ENCODE measurements at regions not wholly inside any gene's neighbourhood (a gene's known extent, or its start where the extent isn't known, plus 50 kb on each side); places are given as distances from the start of the nearest gene placed in this dataset.
"Not testable (repeated sequence)": the region's sequence is repeated elsewhere in the genome, so short reads cannot be mapped to it uniquely, and the experiment has no call there.

GRCh38 chr6:97459535-97459934 is 176.5 kb upstream of the MMS22L start:
- no peak for DNase-seq

- DNase-seq, result no peak
Measured at GRCh38 chr6:97459986-97460385, 177.0 kb upstream of the MMS22L start.

- no peak for DNase-seq
Measured at GRCh38 chr6:97460394-97461080, 177.5 kb upstream of the MMS22L start.

GRCh38 chr6:97461218-97461617 is 178.2 kb upstream of the MMS22L start:
- DNase-seq, result no peak

GRCh38 chr6:97462031-97462430 is 179.0 kb upstream of the MMS22L start:
- DNase-seq, result no peak

- DNase-seq, result no peak
Measured at GRCh38 chr6:97462938-97463598, 180.1 kb upstream of the MMS22L start.

GRCh38 chr6:97465877-97466561 is 183.0 kb upstream of the MMS22L start:
- no peak for DNase-seq

- DNase-seq, result no peak
Measured at GRCh38 chr6:97468981-97469380, 186.0 kb upstream of the MMS22L start.

GRCh38 chr6:97469451-97469850 is 186.4 kb upstream of the MMS22L start:
- no peak for DNase-seq

GRCh38 chr6:97470322-97470721 is 187.3 kb upstream of the MMS22L start:
- DNase-seq, result no peak

GRCh38 chr6:97473979-97474378 is 191.0 kb upstream of the MMS22L start:
- DNase-seq, result no peak

- DNase-seq, result peak; percentile 34
Measured at GRCh38 chr6:97497713-97498331, 214.8 kb upstream of the MMS22L start.

GRCh38 chr6:97501853-97502252 is 218.8 kb upstream of the MMS22L start:
- no peak for DNase-seq

- no peak for DNase-seq
Measured at GRCh38 chr6:97508646-97509045, 225.6 kb upstream of the MMS22L start.

GRCh38 chr6:97513260-97513659 is 230.2 kb upstream of the MMS22L start:
- DNase-seq, result not testable (repeated sequence)

- no peak for DNase-seq
Measured at GRCh38 chr6:97524811-97525210, 241.8 kb upstream of the MMS22L start.

- no peak for DNase-seq
Measured at GRCh38 chr6:97535800-97536199, 252.8 kb upstream of the MMS22L start.

- no peak for DNase-seq
Measured at GRCh38 chr6:97548354-97548753, 265.3 kb upstream of the MMS22L start.

GRCh38 chr6:97557355-97557754 is 274.3 kb upstream of the MMS22L start:
- no peak for DNase-seq

GRCh38 chr6:97563529-97563928 is 280.5 kb upstream of the MMS22L start:
- no peak for DNase-seq

- no peak for DNase-seq
Measured at GRCh38 chr6:97572943-97573342, 289.9 kb upstream of the MMS22L start.

- DNase-seq, result no peak
Measured at GRCh38 chr6:97586344-97586743, 303.3 kb upstream of the MMS22L start.

- no peak for DNase-seq
Measured at GRCh38 chr6:97591955-97592354, 308.9 kb upstream of the MMS22L start.

- DNase-seq, result no peak
Measured at GRCh38 chr6:97594844-97595243, 311.8 kb upstream of the MMS22L start.

All from activated CD4-positive, alpha-beta T cell treated with anti-CD3 and anti-CD28 coated beads for 1 hour (primary cell).